ENCODE measurements at regions not wholly inside any gene's neighbourhood (a gene's known extent, or its start where the extent isn't known, plus 50 kb on each side); places are given as distances from the start of the nearest gene placed in this dataset.

DNA sequence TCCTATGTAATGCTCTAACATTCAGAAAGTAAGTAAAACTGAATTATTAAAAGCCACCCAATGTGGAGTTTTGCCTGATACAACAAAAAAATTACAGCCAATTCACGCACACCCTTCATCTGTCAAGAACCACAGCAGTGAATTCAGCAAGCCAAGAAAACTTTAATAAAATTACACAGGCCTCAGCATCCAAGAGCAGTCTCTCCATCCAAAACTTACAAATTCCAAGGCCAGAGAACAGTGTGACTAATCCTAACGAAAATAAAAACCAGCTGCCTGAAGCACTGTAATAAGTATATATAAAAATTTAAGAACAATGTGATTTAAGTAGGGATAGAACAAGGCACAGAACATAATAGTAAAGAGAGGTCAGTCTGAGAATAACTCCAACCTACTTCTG is 54.2 kb downstream of the SIX6 start:
- TF ChIP-seq, protein P1, sequence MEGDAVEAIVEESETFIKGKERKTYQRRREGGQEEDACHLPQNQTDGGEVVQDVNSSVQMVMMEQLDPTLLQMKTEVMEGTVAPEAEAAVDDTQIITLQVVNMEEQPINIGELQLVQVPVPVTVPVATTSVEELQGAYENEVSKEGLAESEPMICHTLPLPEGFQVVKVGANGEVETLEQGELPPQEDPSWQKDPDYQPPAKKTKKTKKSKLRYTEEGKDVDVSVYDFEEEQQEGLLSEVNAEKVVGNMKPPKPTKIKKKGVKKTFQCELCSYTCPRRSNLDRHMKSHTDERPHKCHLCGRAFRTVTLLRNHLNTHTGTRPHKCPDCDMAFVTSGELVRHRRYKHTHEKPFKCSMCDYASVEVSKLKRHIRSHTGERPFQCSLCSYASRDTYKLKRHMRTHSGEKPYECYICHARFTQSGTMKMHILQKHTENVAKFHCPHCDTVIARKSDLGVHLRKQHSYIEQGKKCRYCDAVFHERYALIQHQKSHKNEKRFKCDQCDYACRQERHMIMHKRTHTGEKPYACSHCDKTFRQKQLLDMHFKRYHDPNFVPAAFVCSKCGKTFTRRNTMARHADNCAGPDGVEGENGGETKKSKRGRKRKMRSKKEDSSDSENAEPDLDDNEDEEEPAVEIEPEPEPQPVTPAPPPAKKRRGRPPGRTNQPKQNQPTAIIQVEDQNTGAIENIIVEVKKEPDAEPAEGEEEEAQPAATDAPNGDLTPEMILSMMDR (IDR thresholded peaks at IDR 0.05) = no peak
- TF ChIP-seq POLR2A (IDR thresholded peaks at IDR 0.05) = no peak
